ENCODE measurements at regions not wholly inside any gene's neighbourhood (a gene's known extent, or its start where the extent isn't known, plus 50 kb on each side); places are given as distances from the start of the nearest gene placed in this dataset.

GRCh38 chr10:29035721-29036120, 253.1 kb upstream of the LYZL1 start:
- no peak for DNase-seq

- DNase-seq, result no peak
Measured at GRCh38 chr10:29037348-29038113, 251.3 kb upstream of the LYZL1 start.

GRCh38 chr10:29039091-29039490, 249.8 kb upstream of the LYZL1 start:
- no peak for DNase-seq

- no peak for DNase-seq
Measured at GRCh38 chr10:29039677-29040189, 249.1 kb upstream of the LYZL1 start.

- DNase-seq, result no peak
Measured at GRCh38 chr10:29041616-29042015, 247.3 kb upstream of the LYZL1 start.

- DNase-seq, result no peak
Measured at GRCh38 chr10:29048506-29048905, 240.4 kb upstream of the LYZL1 start.

- no peak for DNase-seq
Measured at GRCh38 chr10:29050081-29050480, 238.8 kb upstream of the LYZL1 start.

- DNase-seq, result peak; percentile 46 to 54 (median 50)
Measured at GRCh38 chr10:29055101-29055500, 233.8 kb upstream of the LYZL1 start.

- no peak for DNase-seq
Measured at GRCh38 chr10:29056729-29057128, 232.1 kb upstream of the LYZL1 start.

- DNase-seq, result no peak
Measured at GRCh38 chr10:29057822-29058331, 231.0 kb upstream of the LYZL1 start.

- no peak for DNase-seq
Measured at GRCh38 chr10:29063806-29064644, 224.8 kb upstream of the LYZL1 start.

GRCh38 chr10:29064680-29065079, 224.2 kb upstream of the LYZL1 start:
- DNase-seq, result no peak

- DNase-seq, result peak; percentile 19 to 38 (median 26)
Measured at GRCh38 chr10:29067161-29067560, 221.7 kb upstream of the LYZL1 start.

- no peak for DNase-seq
Measured at GRCh38 chr10:29067628-29068027, 221.2 kb upstream of the LYZL1 start.

- DNase-seq, result no peak
Measured at GRCh38 chr10:29068302-29068701, 220.6 kb upstream of the LYZL1 start.

- no peak for DNase-seq
Measured at GRCh38 chr10:29068966-29069365, 219.9 kb upstream of the LYZL1 start.

GRCh38 chr10:29069941-29070340, 218.9 kb upstream of the LYZL1 start:
- no peak for DNase-seq

- no peak for DNase-seq
Measured at GRCh38 chr10:29078919-29079318, 210.0 kb upstream of the LYZL1 start.

GRCh38 chr10:29081231-29081630, 207.6 kb upstream of the LYZL1 start:
- DNase-seq, result no peak

- DNase-seq, result no peak
Measured at GRCh38 chr10:29081951-29082685, 206.8 kb upstream of the LYZL1 start.

GRCh38 chr10:29083096-29083495, 205.8 kb upstream of the LYZL1 start:
- DNase-seq, result no peak

- DNase-seq, result no peak
Measured at GRCh38 chr10:29084681-29085307, 204.1 kb upstream of the LYZL1 start.

GRCh38 chr10:29089091-29089490, 199.8 kb upstream of the LYZL1 start:
- no peak for DNase-seq

All from suppressor macrophage treated with lipopolysaccharide for 1 hour (primary cell).